HCT116 (cell line): ENCODE measurements at regions not wholly inside any gene's neighbourhood (a gene's known extent, or its start where the extent isn't known, plus 50 kb on each side); places are given as distances from the start of the nearest gene placed in this dataset.

ENCODE experiments used
- ATAC-seq: fragments of 200-7000 bp; cut with Tn5 transposase; 2 replicates; pipeline ENCODE4 v1.9.1; 2020; ENCODE audit warnings: mild to moderate bottlenecking, moderate library complexity
- BruUV-seq: library from RNA; stranded (reverse); fragments of 400-500 nt; replicated peaks from 2 replicates; lab custom pipeline; 2021; lab: Mats Ljungman, UMichigan
- CTCF ChIA-PET: fragments of 300-600 bp; sonication (Branson Sonifier 250); formaldehyde crosslinking; loops from one replicate; lab custom pipeline; 2021; ENCODE audit warnings: antibody characterized with exemption; lab: Charles Lee
- POLR2A ChIA-PET: fragments of 300-600, 350-600 bp; sonication (Branson Sonifier 250); formaldehyde crosslinking; loops from one replicate; lab custom pipeline; 2021; ENCODE audit warnings: antibody characterized with exemption; lab: Charles Lee
- RAD21 ChIA-PET, 2 experiments: fragments of 300-600 bp; sonication (Branson Sonifier 250); formaldehyde crosslinking; loops; one replicate each; lab custom pipeline; 2023; ENCODE audit warnings: low total read pairs in 2 of 2; ENCODE audit not compliant: uncharacterized antibody in 2 of 2, unreplicated experiment in 2 of 2, low non-redundant PET in 1 of 2; lab: Charles Lee
- DNase-seq: peaks from one replicate; pipeline ENCODE4 v3.0.0-alpha.2; 2010; ENCODE audit warnings: low read depth, low spot score
- H2AFZ ChIP-seq: fragments of 200-600 bp; shearing (Covaris generic), sonication (generic); 2 replicates; pipeline ENCODE4 v1.6.1; 2017; ENCODE audit warnings: low read depth, mixed run types, mixed read lengths, antibody characterized with exemption, low read length; ENCODE audit not compliant: poor library complexity, severe bottlenecking
- H3K27ac ChIP-seq: 2 replicates; pipeline ENCODE4 v1.5.1; 2012; ENCODE audit warnings: low read depth, low read length
- H3K27me3 ChIP-seq: fragments of 200-600 bp; sonication (generic); 2 replicates; pipeline ENCODE4 v1.6.1; 2016; ENCODE audit warnings: mixed run types, low read length, mixed read lengths; ENCODE audit not compliant: insufficient read depth
- H3K36me3 ChIP-seq, 2 experiments: fragments of 200-500 bp in 1 of 2; fragments of 200-600 bp in 1 of 2; sonication (Bioruptor generic) in 1 of 2; sonication (generic) in 1 of 2; 2 replicates each; pipeline versions ENCODE4 v1.5.1 to v1.6.1; 2014 to 2016; ENCODE audit warnings: low read length in 2 of 2, inconsistent platforms in 1 of 2, mixed read lengths in 1 of 2, mixed run types in 1 of 2; ENCODE audit not compliant: insufficient read depth in 2 of 2, control insufficient read depth in 1 of 2
- H3K4me1 ChIP-seq, 2 experiments: fragments of 200-600 bp in 1 of 2; sonication (generic) in 1 of 2; 2 replicates each; pipeline versions ENCODE4 v1.5.1 to v1.6.1; 2012 to 2017; ENCODE audit warnings: low read length in 2 of 2, inconsistent platforms in 1 of 2, mild to moderate bottlenecking in 1 of 2, mixed read lengths in 1 of 2, mixed run types in 1 of 2, moderate library complexity in 1 of 2; ENCODE audit not compliant: insufficient read depth in 2 of 2, control insufficient read depth in 1 of 2
- H3K4me2 ChIP-seq: fragments of 200-600 bp; sonication (generic); 2 replicates; pipeline ENCODE4 v1.6.1; 2017; ENCODE audit warnings: mixed run types, low read length, mixed read lengths
- H3K4me3 ChIP-seq, 2 experiments: fragments of 200-600 bp in 1 of 2; sonication (generic) in 1 of 2; replicated peaks in 1 of 2; 2 replicates each; pipeline ENCODE4 v1.5.1; 2011 to 2016; ENCODE audit warnings: low read length in 2 of 2, control low read depth in 1 of 2, low read depth in 1 of 2, mild to moderate bottlenecking in 1 of 2, mixed read lengths in 1 of 2, mixed run types in 1 of 2
- H3K79me2 ChIP-seq: fragments of 200-600 bp; sonication (generic); 2 replicates; pipeline ENCODE4 v1.6.1; 2017; ENCODE audit warnings: mild to moderate bottlenecking, mixed run types, low read length, moderate library complexity, mixed read lengths; ENCODE audit not compliant: insufficient read depth
- H3K9ac ChIP-seq: fragments of 200-600 bp; sonication (generic); 2 replicates; pipeline ENCODE4 v1.6.1; 2016; ENCODE audit warnings: low read length, mixed read lengths
- H3K9me2 ChIP-seq: fragments of 200-600 bp; sonication (generic), shearing (Covaris generic); 2 replicates; pipeline ENCODE4 v1.6.1; 2017; ENCODE audit warnings: mixed run types, mild to moderate bottlenecking, moderate library complexity; ENCODE audit not compliant: insufficient read depth
- H3K9me3 ChIP-seq, 2 experiments: fragments of 200-500 bp in 1 of 2; fragments of 200-600 bp in 1 of 2; sonication (Bioruptor generic) in 1 of 2; sonication (generic) in 1 of 2; 2 replicates each; pipeline ENCODE4 v1.6.1; 2014 to 2017; ENCODE audit warnings: low read length in 2 of 2, mixed read lengths in 2 of 2, inconsistent platforms in 1 of 2, low read depth in 1 of 2, mild to moderate bottlenecking in 1 of 2, mixed run types in 1 of 2, moderate library complexity in 1 of 2; ENCODE audit not compliant: control insufficient read depth in 1 of 2, insufficient read depth in 1 of 2
- H4K20me1 ChIP-seq: fragments of 200-600 bp; sonication (generic), shearing (Covaris generic); 2 replicates; pipeline ENCODE4 v1.6.1; 2017; ENCODE audit warnings: mixed run types, mild to moderate bottlenecking, moderate library complexity; ENCODE audit not compliant: insufficient read depth
- ATF3 ChIP-seq: IDR thresholded peaks from 2 replicates; pipeline ENCODE4 v1.6.1; 2012
- CBX3 ChIP-seq: IDR thresholded peaks from 2 replicates; pipeline ENCODE4 v1.6.1; 2012; ENCODE audit warnings: low read depth
- EGR1 ChIP-seq: IDR thresholded peaks from 2 replicates; pipeline ENCODE4 v1.6.1; 2012; ENCODE audit warnings: low read depth
- EZH2phosphoT487 ChIP-seq: fragments of 200-600 bp; IDR thresholded peaks from 2 replicates; pipeline ENCODE4 v1.6.1; 2018; ENCODE audit warnings: antibody characterized with exemption, borderline replicate concordance
- FOSL1 ChIP-seq: IDR thresholded peaks from 2 replicates; pipeline ENCODE4 v1.6.1; 2012; ENCODE audit warnings: low read depth
- JUND ChIP-seq: IDR thresholded peaks from 2 replicates; pipeline ENCODE4 v1.6.1; 2012
- MAX ChIP-seq: IDR thresholded peaks from 2 replicates; pipeline ENCODE4 v1.6.1; 2012
- POLR2A ChIP-seq: IDR thresholded peaks from 2 replicates; pipeline ENCODE4 v1.7.0; 2011; ENCODE audit warnings: borderline replicate concordance; ENCODE audit not compliant: insufficient read depth, insufficient read length; ENCODE audit errors: extremely low read depth
- POLR2AphosphoS5 ChIP-seq: IDR thresholded peaks from 2 replicates; pipeline ENCODE4 v1.6.1; 2011; ENCODE audit warnings: mild to moderate bottlenecking, low read depth, low read length, moderate library complexity
- RAD21 ChIP-seq: IDR thresholded peaks from 2 replicates; pipeline ENCODE4 v1.6.1; 2012; ENCODE audit warnings: low read depth, mild to moderate bottlenecking
- SIN3A ChIP-seq: IDR thresholded peaks from 2 replicates; pipeline ENCODE4 v1.6.1; 2012; ENCODE audit warnings: low read depth
- SP1 ChIP-seq: IDR thresholded peaks from 2 replicates; pipeline ENCODE4 v1.6.1; 2012; ENCODE audit warnings: low read depth
- SRF ChIP-seq: IDR thresholded peaks from 2 replicates; pipeline ENCODE4 v1.6.1; 2012; ENCODE audit warnings: low read depth
- YY1 ChIP-seq: IDR thresholded peaks from 2 replicates; pipeline ENCODE4 v1.6.1; 2011; ENCODE audit warnings: low read length, low read depth, moderate library complexity, mild to moderate bottlenecking; ENCODE audit not compliant: insufficient replicate concordance; ENCODE audit errors: extremely low read depth
- ZNF274 ChIP-seq: fragments of 200-500 bp; sonication (Bioruptor generic); IDR thresholded peaks from 2 replicates; pipeline ENCODE4 v1.6.1; 2014; ENCODE audit warnings: mild to moderate bottlenecking, low read depth, low read length, inconsistent platforms
- intact Hi-C: fragments of 100-400 bp; cut with micrococcal nuclease; formaldehyde crosslinking; loops from 2 replicates; pipeline ENCODE4 v1.10.0; 2022
- TF ChIP-seq, protein P1 (sequence below): IDR thresholded peaks from 2 replicates; pipeline ENCODE4 v1.6.1; 2012; ENCODE audit warnings: low read depth
- TF ChIP-seq, protein P2 (sequence below), 3 experiments: fragments of 200-600 bp in 1 of 3; sonication (generic) in 1 of 3; IDR thresholded peaks in 2 of 3; conservative IDR thresholded peaks in 1 of 3; 2 replicates each; pipeline ENCODE4 v1.5.1; 2012 to 2017; ENCODE audit warnings: low read depth in 2 of 3, low read length in 2 of 3, antibody characterized with exemption in 1 of 3, borderline replicate concordance in 1 of 3, control low read depth in 1 of 3, mild to moderate bottlenecking in 1 of 3, mixed read lengths in 1 of 3, mixed run types in 1 of 3, moderate library complexity in 1 of 3; ENCODE audit not compliant: insufficient read depth in 1 of 3
- TF ChIP-seq, protein P3 (sequence below): IDR thresholded peaks from 2 replicates; pipeline ENCODE4 v1.6.1; 2011; ENCODE audit warnings: mild to moderate bottlenecking, low read length, moderate library complexity; ENCODE audit not compliant: insufficient replicate concordance; ENCODE audit errors: extremely low read depth

GRCh38 chr3:8201886-8202285 is 299.7 kb upstream of the LMCD1 start:
- no peak overlapping the region for H2AFZ ChIP-seq
- CTCF ChIA-PET: no interaction called here
- no peak overlapping the region for H3K27ac ChIP-seq
- no peak overlapping the region for H3K4me3 ChIP-seq
- DNase-seq (no peak), ATAC-seq (no peak)
- intact Hi-C loops: no loop called here
- H4K20me1 ChIP-seq: no peaks in the 10 kb centered on the region
- RAD21 ChIA-PET: no interaction called here
- no TSS peak for BruUV-seq
- no peaks in the 10 kb centered on the region for H3K9me3 ChIP-seq
- H3K4me1 ChIP-seq: 0 out of 4 replicates have a peak, but pooled peaks cover 0 to 5% of the 10 kb centered on the region in 2 experiments
- H3K27me3 ChIP-seq: no peaks in the 10 kb centered on the region
- no peak overlapping the region for H3K9ac ChIP-seq
- H3K9me2 ChIP-seq: no peaks in the 10 kb centered on the region
- TF ChIP-seq, protein P1, sequence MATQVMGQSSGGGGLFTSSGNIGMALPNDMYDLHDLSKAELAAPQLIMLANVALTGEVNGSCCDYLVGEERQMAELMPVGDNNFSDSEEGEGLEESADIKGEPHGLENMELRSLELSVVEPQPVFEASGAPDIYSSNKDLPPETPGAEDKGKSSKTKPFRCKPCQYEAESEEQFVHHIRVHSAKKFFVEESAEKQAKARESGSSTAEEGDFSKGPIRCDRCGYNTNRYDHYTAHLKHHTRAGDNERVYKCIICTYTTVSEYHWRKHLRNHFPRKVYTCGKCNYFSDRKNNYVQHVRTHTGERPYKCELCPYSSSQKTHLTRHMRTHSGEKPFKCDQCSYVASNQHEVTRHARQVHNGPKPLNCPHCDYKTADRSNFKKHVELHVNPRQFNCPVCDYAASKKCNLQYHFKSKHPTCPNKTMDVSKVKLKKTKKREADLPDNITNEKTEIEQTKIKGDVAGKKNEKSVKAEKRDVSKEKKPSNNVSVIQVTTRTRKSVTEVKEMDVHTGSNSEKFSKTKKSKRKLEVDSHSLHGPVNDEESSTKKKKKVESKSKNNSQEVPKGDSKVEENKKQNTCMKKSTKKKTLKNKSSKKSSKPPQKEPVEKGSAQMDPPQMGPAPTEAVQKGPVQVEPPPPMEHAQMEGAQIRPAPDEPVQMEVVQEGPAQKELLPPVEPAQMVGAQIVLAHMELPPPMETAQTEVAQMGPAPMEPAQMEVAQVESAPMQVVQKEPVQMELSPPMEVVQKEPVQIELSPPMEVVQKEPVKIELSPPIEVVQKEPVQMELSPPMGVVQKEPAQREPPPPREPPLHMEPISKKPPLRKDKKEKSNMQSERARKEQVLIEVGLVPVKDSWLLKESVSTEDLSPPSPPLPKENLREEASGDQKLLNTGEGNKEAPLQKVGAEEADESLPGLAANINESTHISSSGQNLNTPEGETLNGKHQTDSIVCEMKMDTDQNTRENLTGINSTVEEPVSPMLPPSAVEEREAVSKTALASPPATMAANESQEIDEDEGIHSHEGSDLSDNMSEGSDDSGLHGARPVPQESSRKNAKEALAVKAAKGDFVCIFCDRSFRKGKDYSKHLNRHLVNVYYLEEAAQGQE: no peak
- no peak for TF ChIP-seq EGR1
- TF ChIP-seq MAX: no peak
- TF ChIP-seq POLR2AphosphoS5: no peak
- TF ChIP-seq YY1: no peak
- TF ChIP-seq, protein P2, sequence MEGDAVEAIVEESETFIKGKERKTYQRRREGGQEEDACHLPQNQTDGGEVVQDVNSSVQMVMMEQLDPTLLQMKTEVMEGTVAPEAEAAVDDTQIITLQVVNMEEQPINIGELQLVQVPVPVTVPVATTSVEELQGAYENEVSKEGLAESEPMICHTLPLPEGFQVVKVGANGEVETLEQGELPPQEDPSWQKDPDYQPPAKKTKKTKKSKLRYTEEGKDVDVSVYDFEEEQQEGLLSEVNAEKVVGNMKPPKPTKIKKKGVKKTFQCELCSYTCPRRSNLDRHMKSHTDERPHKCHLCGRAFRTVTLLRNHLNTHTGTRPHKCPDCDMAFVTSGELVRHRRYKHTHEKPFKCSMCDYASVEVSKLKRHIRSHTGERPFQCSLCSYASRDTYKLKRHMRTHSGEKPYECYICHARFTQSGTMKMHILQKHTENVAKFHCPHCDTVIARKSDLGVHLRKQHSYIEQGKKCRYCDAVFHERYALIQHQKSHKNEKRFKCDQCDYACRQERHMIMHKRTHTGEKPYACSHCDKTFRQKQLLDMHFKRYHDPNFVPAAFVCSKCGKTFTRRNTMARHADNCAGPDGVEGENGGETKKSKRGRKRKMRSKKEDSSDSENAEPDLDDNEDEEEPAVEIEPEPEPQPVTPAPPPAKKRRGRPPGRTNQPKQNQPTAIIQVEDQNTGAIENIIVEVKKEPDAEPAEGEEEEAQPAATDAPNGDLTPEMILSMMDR (IDR thresholded peaks at IDR 0.05 in 2 of 3, conservative IDR thresholded peaks at IDR 0.05 in 1 of 3; ENCODE audit: borderline replicate concordance in 1 of 3, insufficient read depth in 1 of 3, low read depth in 2 of 3, low read length in 2 of 3): no peak
- TF ChIP-seq, protein P3, sequence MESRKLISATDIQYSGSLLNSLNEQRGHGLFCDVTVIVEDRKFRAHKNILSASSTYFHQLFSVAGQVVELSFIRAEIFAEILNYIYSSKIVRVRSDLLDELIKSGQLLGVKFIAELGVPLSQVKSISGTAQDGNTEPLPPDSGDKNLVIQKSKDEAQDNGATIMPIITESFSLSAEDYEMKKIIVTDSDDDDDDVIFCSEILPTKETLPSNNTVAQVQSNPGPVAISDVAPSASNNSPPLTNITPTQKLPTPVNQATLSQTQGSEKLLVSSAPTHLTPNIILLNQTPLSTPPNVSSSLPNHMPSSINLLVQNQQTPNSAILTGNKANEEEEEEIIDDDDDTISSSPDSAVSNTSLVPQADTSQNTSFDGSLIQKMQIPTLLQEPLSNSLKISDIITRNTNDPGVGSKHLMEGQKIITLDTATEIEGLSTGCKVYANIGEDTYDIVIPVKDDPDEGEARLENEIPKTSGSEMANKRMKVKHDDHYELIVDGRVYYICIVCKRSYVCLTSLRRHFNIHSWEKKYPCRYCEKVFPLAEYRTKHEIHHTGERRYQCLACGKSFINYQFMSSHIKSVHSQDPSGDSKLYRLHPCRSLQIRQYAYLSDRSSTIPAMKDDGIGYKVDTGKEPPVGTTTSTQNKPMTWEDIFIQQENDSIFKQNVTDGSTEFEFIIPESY: no peak
- no peak for TF ChIP-seq JUND
- TF ChIP-seq SP1: no peak
- no peak for TF ChIP-seq FOSL1
- TF ChIP-seq POLR2A: no peak
- TF ChIP-seq RAD21: no peak
- no peak for TF ChIP-seq ZNF274
- TF ChIP-seq EZH2phosphoT487: no peak
- TF ChIP-seq SRF: no peak
- TF ChIP-seq CBX3: no peak
- TF ChIP-seq SIN3A: no peak
- TF ChIP-seq ATF3: no peak
- no peaks in the 10 kb centered on the region for H3K36me3 ChIP-seq
- H3K79me2 ChIP-seq: no peaks in the 10 kb centered on the region
- POLR2A ChIA-PET: no interaction called here
- no peak overlapping the region for H3K4me2 ChIP-seq
